ENCODE measurements at regions not wholly inside any gene's neighbourhood (a gene's known extent, or its start where the extent isn't known, plus 50 kb on each side); places are given as distances from the start of the nearest gene placed in this dataset.
"Not testable (repeated sequence)": the region's sequence is repeated elsewhere in the genome, so short reads cannot be mapped to it uniquely, and the experiment has no call there.

- Histone ChIP-seq H3K9me3 (ENCODE audit: control insufficient read depth in 2 of 2, low read length in 2 of 2) (no peaks in the 10 kb centered on the region), H3K27ac (ENCODE audit: low read depth in 2 of 2, low read length in 2 of 2) (no peak overlapping the region), H3K4me1 (ENCODE audit: control insufficient read depth in 2 of 2, insufficient read depth in 2 of 2, low read length in 2 of 2) (no peaks in the 10 kb centered on the region), H3K36me3 (ENCODE audit: control insufficient read depth in 2 of 2, insufficient read depth in 2 of 2, low read length in 2 of 2) (no peaks in the 10 kb centered on the region), H3K4me3 (ENCODE audit: low read length in 2 of 2) (no peak overlapping the region), H3K9ac (ENCODE audit: low read depth in 1 of 2, low read length in 2 of 2) (no peak overlapping the region), H3K27me3 (ENCODE audit: control insufficient read depth in 2 of 2, insufficient read depth in 2 of 2, low read length in 2 of 2) (no peaks in the 10 kb centered on the region)
Measured at GRCh38 chr2:392926-393280, 105.0 kb upstream of the ALKAL2 start.

- Histone ChIP-seq H3K4me1 (ENCODE audit: control insufficient read depth in 2 of 2, insufficient read depth in 2 of 2, low read length in 2 of 2) (no peaks in the 10 kb centered on the region), H3K27me3 (ENCODE audit: control insufficient read depth in 2 of 2, insufficient read depth in 2 of 2, low read length in 2 of 2) (no peaks in the 10 kb centered on the region), H3K27ac (ENCODE audit: low read depth in 2 of 2, low read length in 2 of 2) (no peak overlapping the region), H3K4me3 (ENCODE audit: low read length in 2 of 2) (no peak overlapping the region), H3K36me3 (ENCODE audit: control insufficient read depth in 2 of 2, insufficient read depth in 2 of 2, low read length in 2 of 2) (no peaks in the 10 kb centered on the region), H3K9ac (ENCODE audit: low read depth in 1 of 2, low read length in 2 of 2) (no peak overlapping the region), H3K9me3 (ENCODE audit: control insufficient read depth in 2 of 2, low read length in 2 of 2) (no peaks in the 10 kb centered on the region)
Measured at GRCh38 chr2:392181-392925, 104.5 kb upstream of the ALKAL2 start.

- Histone ChIP-seq H3K9ac (ENCODE audit: low read depth in 1 of 2, low read length in 2 of 2) (no peak overlapping the region), H3K4me1 (ENCODE audit: control insufficient read depth in 2 of 2, insufficient read depth in 2 of 2, low read length in 2 of 2) (no peaks in the 10 kb centered on the region), H3K27me3 (ENCODE audit: control insufficient read depth in 2 of 2, insufficient read depth in 2 of 2, low read length in 2 of 2) (no peaks in the 10 kb centered on the region), H3K4me3 (ENCODE audit: low read length in 2 of 2) (no peak overlapping the region), H3K27ac (ENCODE audit: low read depth in 2 of 2, low read length in 2 of 2) (no peak overlapping the region), H3K9me3 (ENCODE audit: control insufficient read depth in 2 of 2, low read length in 2 of 2) (no peaks in the 10 kb centered on the region), H3K36me3 (ENCODE audit: control insufficient read depth in 2 of 2, insufficient read depth in 2 of 2, low read length in 2 of 2) (no peaks in the 10 kb centered on the region)
Measured at GRCh38 chr2:391696-392095, 103.8 kb upstream of the ALKAL2 start.

- H3K9me3 ChIP-seq (ENCODE audit: control insufficient read depth in 2 of 2, low read length in 2 of 2) = no peaks in the 10 kb centered on the region
- H3K27ac ChIP-seq (ENCODE audit: low read depth in 2 of 2, low read length in 2 of 2) = no peak overlapping the region
- no peaks in the 10 kb centered on the region for H3K4me1 ChIP-seq (ENCODE audit: control insufficient read depth in 2 of 2, insufficient read depth in 2 of 2, low read length in 2 of 2)
- H3K9ac ChIP-seq (ENCODE audit: low read depth in 1 of 2, low read length in 2 of 2) = no peak overlapping the region
- H3K4me3 ChIP-seq (ENCODE audit: low read length in 2 of 2) = no peak overlapping the region
- no peaks in the 10 kb centered on the region for H3K27me3 ChIP-seq (ENCODE audit: control insufficient read depth in 2 of 2, insufficient read depth in 2 of 2, low read length in 2 of 2)
- H3K36me3 ChIP-seq (ENCODE audit: control insufficient read depth in 2 of 2, insufficient read depth in 2 of 2, low read length in 2 of 2) = no peaks in the 10 kb centered on the region
Measured at GRCh38 chr2:390959-391358, 103.1 kb upstream of the ALKAL2 start.

GRCh38 chr2:389985-390384 is 102.1 kb upstream of the ALKAL2 start:
- H3K27me3 ChIP-seq (ENCODE audit: control insufficient read depth in 2 of 2, insufficient read depth in 2 of 2, low read length in 2 of 2); H3K9me3 ChIP-seq (ENCODE audit: control insufficient read depth in 2 of 2, low read length in 2 of 2); H3K4me3 ChIP-seq (ENCODE audit: low read length in 2 of 2); H3K4me1 ChIP-seq (ENCODE audit: control insufficient read depth in 2 of 2, insufficient read depth in 2 of 2, low read length in 2 of 2); H3K9ac ChIP-seq (ENCODE audit: low read depth in 1 of 2, low read length in 2 of 2); H3K36me3 ChIP-seq (ENCODE audit: control insufficient read depth in 2 of 2, insufficient read depth in 2 of 2, low read length in 2 of 2); H3K27ac ChIP-seq (ENCODE audit: low read depth in 2 of 2, low read length in 2 of 2): not testable (repeated sequence)

GRCh38 chr2:388752-389151 is 100.9 kb upstream of the ALKAL2 start:
- H3K9ac ChIP-seq (ENCODE audit: low read depth in 1 of 2, low read length in 2 of 2); H3K27ac ChIP-seq (ENCODE audit: low read depth in 2 of 2, low read length in 2 of 2); H3K4me1 ChIP-seq (ENCODE audit: control insufficient read depth in 2 of 2, insufficient read depth in 2 of 2, low read length in 2 of 2); H3K4me3 ChIP-seq (ENCODE audit: low read length in 2 of 2); H3K27me3 ChIP-seq (ENCODE audit: control insufficient read depth in 2 of 2, insufficient read depth in 2 of 2, low read length in 2 of 2); H3K9me3 ChIP-seq (ENCODE audit: control insufficient read depth in 2 of 2, low read length in 2 of 2); H3K36me3 ChIP-seq (ENCODE audit: control insufficient read depth in 2 of 2, insufficient read depth in 2 of 2, low read length in 2 of 2): not testable (repeated sequence)

- no peaks in the 10 kb centered on the region for H3K9me3 ChIP-seq (ENCODE audit: control insufficient read depth in 2 of 2, low read length in 2 of 2)
- no peak overlapping the region for H3K4me3 ChIP-seq (ENCODE audit: low read length in 2 of 2)
- H3K9ac ChIP-seq (ENCODE audit: low read depth in 1 of 2, low read length in 2 of 2) = no peak overlapping the region
- H3K4me1 ChIP-seq (ENCODE audit: control insufficient read depth in 2 of 2, insufficient read depth in 2 of 2, low read length in 2 of 2) = peaks cover 0 to 6% of the 10 kb centered on the region in 2 donors
- no peaks in the 10 kb centered on the region for H3K27me3 ChIP-seq (ENCODE audit: control insufficient read depth in 2 of 2, insufficient read depth in 2 of 2, low read length in 2 of 2)
- no peak overlapping the region for H3K27ac ChIP-seq (ENCODE audit: low read depth in 2 of 2, low read length in 2 of 2)
- no peaks in the 10 kb centered on the region for H3K36me3 ChIP-seq (ENCODE audit: control insufficient read depth in 2 of 2, insufficient read depth in 2 of 2, low read length in 2 of 2)
Measured at GRCh38 chr2:387980-388421, 100.1 kb upstream of the ALKAL2 start.

GRCh38 chr2:386406-387103 is 98.7 kb upstream of the ALKAL2 start:
- no peak overlapping the region for H3K27ac ChIP-seq (ENCODE audit: low read depth in 2 of 2, low read length in 2 of 2)
- peaks cover 0 to 2% of the 10 kb centered on the region in 2 donors for H3K27me3 ChIP-seq (ENCODE audit: control insufficient read depth in 2 of 2, insufficient read depth in 2 of 2, low read length in 2 of 2)
- peaks cover 0 to 6% of the 10 kb centered on the region in 2 donors for H3K4me1 ChIP-seq (ENCODE audit: control insufficient read depth in 2 of 2, insufficient read depth in 2 of 2, low read length in 2 of 2)
- H3K9me3 ChIP-seq (ENCODE audit: control insufficient read depth in 2 of 2, low read length in 2 of 2) = no peaks in the 10 kb centered on the region
- no peak overlapping the region for H3K9ac ChIP-seq (ENCODE audit: low read depth in 1 of 2, low read length in 2 of 2)
- H3K36me3 ChIP-seq (ENCODE audit: control insufficient read depth in 2 of 2, insufficient read depth in 2 of 2, low read length in 2 of 2) = no peaks in the 10 kb centered on the region
- no peak overlapping the region for H3K4me3 ChIP-seq (ENCODE audit: low read length in 2 of 2)

GRCh38 chr2:385785-386184 is 97.9 kb upstream of the ALKAL2 start:
- Histone ChIP-seq H3K27me3 (ENCODE audit: control insufficient read depth in 2 of 2, insufficient read depth in 2 of 2, low read length in 2 of 2) (peaks cover 0 to 2% of the 10 kb centered on the region in 2 donors), H3K4me3 (ENCODE audit: low read length in 2 of 2) (no peak overlapping the region), H3K9ac (ENCODE audit: low read depth in 1 of 2, low read length in 2 of 2) (no peak overlapping the region), H3K9me3 (ENCODE audit: control insufficient read depth in 2 of 2, low read length in 2 of 2) (no peaks in the 10 kb centered on the region), H3K27ac (ENCODE audit: low read depth in 2 of 2, low read length in 2 of 2) (no peak overlapping the region), H3K4me1 (ENCODE audit: control insufficient read depth in 2 of 2, insufficient read depth in 2 of 2, low read length in 2 of 2) (peaks cover 0 to 6% of the 10 kb centered on the region in 2 donors), H3K36me3 (ENCODE audit: control insufficient read depth in 2 of 2, insufficient read depth in 2 of 2, low read length in 2 of 2) (no peaks in the 10 kb centered on the region)

- no peak overlapping the region for H3K27ac ChIP-seq (ENCODE audit: low read depth in 2 of 2, low read length in 2 of 2)
- no peak overlapping the region for H3K9ac ChIP-seq (ENCODE audit: low read depth in 1 of 2, low read length in 2 of 2)
- H3K27me3 ChIP-seq (ENCODE audit: control insufficient read depth in 2 of 2, insufficient read depth in 2 of 2, low read length in 2 of 2) = peaks cover 0 to 2% of the 10 kb centered on the region in 2 donors
- no peak overlapping the region for H3K4me3 ChIP-seq (ENCODE audit: low read length in 2 of 2)
- no peaks in the 10 kb centered on the region for H3K9me3 ChIP-seq (ENCODE audit: control insufficient read depth in 2 of 2, low read length in 2 of 2)
- H3K36me3 ChIP-seq (ENCODE audit: control insufficient read depth in 2 of 2, insufficient read depth in 2 of 2, low read length in 2 of 2) = no peaks in the 10 kb centered on the region
- H3K4me1 ChIP-seq (ENCODE audit: control insufficient read depth in 2 of 2, insufficient read depth in 2 of 2, low read length in 2 of 2) = peaks cover 0 to 6% of the 10 kb centered on the region in 2 donors
Measured at GRCh38 chr2:385061-385460, 97.2 kb upstream of the ALKAL2 start.

Measured in mucosa of rectum (tissue), 2 donors.